HT-29 (cell line): ENCODE measurements at regions not wholly inside any gene's neighbourhood (a gene's known extent, or its start where the extent isn't known, plus 50 kb on each side); places are given as distances from the start of the nearest gene placed in this dataset.

Source experiments
- DNase-seq: peaks from one replicate; pipeline ENCODE4 v3.0.0-alpha.2; 2015; ENCODE audit warnings: low spot score

DNA sequence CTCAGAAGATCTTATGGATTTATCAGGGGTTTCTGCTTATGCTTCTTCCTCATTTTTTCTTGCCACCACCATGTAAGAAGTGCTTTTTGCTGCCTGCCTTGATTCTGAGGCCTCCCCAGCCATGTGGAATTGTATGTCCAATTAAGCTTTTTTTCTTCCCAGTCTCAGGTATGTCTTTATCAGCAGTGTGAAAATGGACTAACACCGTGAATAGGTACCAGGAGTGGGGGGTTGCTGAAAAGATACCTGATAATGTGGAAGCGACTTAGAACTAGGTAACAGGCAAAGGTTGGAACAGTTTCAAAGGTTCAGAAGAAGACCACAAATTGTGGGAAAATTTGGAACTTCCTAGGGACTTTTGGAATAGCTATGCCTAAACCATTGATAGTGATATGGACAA is 1222.5 kb upstream of the NUDT12 start:
- DNase-seq, result no peak

DNA sequence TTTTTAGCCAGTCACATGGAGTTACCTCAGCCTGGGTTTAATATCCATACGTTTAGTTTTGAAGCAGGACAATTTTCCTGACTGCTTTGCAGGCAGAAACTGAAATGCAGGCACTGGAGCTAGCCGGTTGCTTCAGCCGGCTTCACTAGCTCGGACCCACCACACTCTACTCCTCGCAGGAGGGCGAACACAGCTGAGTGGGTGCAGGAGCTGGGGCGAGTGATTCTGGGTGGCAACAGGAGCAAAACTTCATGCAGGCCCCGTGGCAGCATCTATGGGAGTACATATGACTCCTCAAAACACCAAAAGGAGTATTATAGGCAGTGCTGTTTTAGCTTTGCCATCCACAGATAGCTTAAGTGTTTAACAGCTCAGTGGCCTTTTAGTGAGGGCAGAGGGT is 1211.8 kb upstream of the NUDT12 start:
- DNase-seq, result no peak

DNA sequence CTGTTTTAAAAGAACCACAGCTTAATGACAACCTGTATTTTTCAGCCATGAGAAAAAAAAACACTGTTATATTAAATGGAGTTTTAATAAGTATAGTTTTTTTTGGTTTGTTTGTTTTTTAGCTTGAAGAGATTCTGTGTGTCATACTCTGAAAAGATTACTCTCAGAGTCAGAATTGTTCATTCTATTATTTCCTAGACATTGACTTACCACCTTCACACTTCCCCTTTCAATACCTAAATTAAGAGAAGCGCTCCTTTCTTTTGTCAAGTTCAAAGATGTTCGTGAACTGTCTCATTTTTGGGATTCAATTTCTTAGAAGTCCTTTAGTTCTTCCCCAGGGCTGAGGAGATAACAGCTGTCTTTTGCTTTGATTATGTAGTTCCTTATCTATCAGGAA is 1201.6 kb upstream of the NUDT12 start:
- no peak for DNase-seq

DNA sequence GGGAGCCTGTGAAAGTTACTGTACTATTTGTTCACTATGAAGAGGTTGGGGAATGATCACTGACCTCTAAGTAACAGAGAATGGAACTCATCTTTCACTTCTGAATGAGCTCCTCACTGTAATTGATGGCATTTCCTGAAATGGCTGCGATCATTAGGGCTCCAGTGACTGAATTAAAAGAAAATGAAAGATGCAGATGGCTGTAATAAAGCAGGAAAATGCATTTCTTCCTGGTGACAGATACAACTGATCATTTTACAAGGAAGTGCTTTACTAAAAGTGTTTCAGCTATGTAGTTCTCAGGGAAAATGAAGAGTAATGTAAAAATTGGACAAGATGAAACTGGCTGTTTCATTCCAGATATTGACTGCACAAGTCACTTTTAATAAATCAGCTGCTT is 1200.6 kb upstream of the NUDT12 start:
- no peak for DNase-seq

DNA sequence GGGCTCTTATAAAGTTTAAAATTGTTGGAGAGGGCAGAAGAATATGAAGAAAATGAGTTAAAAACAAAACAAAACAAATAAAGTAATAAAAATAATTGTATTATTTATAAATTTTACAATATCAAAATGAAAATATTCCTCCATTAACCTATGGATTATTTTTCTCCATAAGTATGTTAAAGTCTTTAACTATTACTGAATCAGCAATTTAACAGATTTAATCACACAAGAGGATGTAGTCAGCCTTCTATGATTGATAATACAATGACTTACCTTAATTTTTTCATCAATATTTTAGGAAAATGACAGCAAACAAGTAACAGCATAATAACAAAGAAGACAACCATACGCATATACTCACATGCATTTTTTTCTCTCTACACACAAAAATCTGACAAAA is 1195.3 kb upstream of the NUDT12 start:
- no peak for DNase-seq

DNA sequence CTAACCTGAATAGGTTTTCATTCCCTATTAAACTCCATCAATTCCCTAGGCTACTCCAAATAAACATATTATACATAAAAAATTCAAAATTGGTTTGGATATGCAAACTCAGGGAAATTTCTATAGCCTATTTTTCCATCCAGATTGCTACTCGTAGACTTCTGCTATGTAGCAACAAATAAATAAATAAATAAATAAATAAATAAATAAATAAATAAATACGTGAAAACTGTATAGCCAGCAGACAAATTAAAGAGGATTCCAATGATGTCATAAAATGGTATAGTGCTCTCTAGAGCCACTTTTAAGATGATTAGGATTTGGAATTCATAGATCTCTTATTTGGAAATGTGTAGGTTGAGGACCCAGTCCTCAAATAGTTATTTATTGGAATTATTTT is 1193.2 kb upstream of the NUDT12 start:
- no peak for DNase-seq

DNA sequence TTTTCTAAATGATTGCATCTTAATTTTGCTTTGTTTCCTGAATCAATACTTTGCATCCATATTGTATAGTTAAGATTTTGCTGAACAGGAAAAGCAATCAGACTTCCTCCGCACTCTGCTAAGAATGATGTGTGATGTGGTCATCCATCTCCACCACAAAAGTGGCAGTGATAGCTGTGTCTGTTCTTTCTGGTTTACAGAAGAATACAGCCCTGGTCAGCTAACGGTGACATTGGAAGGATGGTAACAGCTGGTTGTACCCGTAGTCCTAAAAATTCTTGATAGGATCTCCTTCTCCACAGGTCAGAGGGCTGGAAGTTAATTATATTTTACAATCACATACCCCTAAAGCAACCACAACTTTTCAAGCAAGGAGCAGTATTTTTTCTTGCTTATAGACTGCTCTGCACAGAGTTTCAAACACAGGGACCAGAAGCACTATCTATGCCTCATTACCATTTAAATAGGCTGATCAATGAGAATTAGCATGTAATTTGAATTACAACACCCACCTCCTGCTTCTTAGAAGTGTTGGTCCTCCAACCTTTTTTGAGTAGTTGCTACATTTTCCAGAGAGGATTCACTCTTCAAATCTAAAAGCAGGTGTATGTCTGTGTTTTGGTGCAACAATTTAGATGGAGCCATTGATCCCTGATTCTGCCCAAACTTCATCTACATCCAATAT is 1191.9 kb upstream of the NUDT12 start:
- no peak for DNase-seq

DNA sequence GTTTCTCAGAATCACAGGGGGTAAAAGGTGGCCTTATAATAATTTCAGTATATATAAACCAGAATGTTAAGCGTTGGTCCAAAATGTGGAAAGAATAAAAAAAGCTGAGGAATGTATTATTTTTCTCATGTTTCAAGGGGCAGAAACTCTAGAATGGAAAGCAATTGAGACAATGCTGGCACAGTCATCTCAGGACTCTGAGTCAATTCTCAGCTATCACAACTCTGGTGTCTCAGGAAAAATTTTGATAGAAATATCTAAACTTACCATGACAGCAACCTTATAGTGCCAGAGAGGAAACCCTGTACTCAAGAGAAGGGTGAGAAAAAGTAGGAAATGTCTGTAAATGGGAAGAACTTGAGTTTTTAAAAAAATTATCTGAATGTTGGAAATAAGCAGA is 1189.4 kb upstream of the NUDT12 start:
- DNase-seq, result no peak

DNA sequence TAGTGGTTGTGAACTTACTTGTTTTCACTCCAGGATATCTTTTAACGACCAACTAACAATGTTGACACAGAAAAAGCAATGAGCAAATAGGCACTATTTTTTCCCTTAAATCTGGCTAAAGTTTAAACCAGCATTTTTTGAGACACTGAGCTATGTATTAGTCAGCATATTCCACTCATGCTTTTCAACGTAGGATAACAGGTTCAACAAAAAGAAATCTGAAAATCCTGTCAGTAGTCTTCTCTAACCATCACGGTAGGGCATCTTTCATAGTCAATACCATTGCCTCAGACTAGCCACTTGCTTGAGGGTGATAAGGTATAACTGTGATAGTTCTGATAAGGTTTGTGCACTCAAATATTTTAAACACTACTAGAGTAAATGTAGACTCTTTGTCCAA is 1177.3 kb upstream of the NUDT12 start:
- DNase-seq, result no peak

DNA sequence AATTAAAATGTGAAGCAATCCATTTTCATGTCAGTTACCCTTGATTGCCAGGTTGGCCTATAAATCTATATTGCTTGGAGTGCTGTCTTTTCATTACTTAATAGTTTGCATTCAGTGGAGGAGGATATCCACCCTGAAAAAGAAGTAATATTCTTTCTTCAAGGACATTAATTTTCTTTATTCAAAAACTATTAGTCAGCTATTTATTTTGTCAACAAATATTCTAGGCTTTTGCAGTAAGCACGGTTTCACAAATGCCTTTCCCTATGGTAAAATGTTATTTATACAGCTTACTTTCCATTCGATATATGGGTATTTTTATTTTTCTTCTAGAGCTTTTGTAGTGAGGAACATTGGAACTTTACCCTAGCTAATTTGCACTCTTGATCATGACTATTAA is 1176.9 kb upstream of the NUDT12 start:
- no peak for DNase-seq

DNA sequence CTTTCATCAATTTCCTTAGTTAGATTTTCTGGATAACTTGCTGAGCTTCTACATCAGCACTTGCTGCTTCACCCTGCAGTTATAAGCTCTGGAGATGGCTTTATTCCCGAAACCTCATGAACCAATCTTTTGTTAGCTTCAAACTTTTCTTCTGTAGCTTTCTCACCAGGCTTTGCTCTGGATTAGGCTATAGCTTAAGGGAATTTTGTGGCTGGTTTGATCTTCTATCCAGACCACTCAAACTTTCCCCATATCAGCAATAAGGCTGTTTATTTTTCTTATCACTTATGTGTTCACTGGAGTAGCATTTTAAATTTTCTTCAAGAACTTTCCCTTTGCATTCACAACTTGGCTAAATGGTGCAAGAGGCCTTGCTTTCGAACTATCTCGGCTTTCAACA is 1173.5 kb upstream of the NUDT12 start:
- no peak for DNase-seq

DNA sequence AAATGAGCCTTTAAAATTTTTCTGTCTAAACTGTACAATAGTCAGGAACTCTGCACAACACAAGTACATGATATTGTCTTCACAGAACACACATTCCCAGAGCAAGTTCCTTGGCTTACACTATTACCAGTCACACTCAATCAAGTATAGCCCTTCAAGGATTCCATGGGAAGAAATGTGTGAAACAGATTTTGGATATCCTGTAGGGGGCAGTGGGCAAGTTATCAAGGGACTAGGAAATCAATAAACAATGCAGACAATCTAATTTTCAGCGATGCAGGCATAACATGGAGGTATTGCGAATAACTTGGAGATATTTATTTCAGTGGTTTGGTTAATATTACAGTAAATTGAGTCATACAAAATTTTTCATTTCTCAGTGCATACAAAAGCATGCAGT is 1171.5 kb upstream of the NUDT12 start:
- no peak for DNase-seq

DNA sequence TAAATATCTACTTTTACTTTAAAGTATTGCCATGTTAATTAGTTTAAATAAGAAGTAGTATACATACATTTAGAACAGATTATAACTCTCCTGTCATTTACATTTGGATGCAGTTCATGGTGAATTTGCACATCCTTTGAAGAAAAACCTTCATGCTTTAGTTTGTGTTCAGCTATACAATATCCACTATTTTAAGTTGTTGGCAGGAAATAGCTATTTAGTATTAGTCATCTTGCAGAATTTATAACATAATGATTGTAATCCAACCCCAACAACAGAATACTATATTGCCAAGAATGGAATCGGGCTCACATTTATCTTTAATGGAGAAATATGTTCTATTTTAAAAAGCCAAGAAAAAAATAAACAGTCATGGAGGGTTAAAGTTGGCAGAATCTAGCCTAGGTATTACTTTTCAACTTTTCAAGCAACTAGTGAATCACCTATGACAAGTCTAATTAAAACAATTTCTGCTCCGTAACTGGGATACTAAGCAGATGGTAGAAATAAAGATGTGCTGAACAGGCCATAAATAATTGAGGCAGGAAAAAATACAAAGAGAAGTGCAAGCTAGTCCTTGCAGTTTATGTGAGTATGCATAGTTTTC is 1170.6 kb upstream of the NUDT12 start:
- no peak for DNase-seq

DNA sequence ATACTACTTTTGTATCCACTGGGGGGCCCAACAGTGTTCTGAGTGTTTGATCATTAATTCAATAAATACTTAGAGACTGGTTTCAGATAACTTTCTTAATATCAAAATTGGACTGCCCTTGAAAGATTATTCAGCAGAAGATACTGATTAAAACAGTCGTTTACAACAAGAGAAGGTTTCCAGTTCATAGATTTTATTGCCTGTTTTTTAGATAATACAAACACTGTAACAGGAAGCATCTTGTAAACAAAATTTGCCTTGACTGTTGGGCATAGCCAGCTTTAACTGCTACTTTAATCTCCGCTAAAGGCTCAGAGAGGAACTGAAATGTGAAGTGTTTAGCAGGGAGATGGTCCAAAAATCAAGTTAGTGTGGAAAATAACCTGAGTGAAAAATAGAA is 1168.7 kb upstream of the NUDT12 start:
- no peak for DNase-seq

DNA sequence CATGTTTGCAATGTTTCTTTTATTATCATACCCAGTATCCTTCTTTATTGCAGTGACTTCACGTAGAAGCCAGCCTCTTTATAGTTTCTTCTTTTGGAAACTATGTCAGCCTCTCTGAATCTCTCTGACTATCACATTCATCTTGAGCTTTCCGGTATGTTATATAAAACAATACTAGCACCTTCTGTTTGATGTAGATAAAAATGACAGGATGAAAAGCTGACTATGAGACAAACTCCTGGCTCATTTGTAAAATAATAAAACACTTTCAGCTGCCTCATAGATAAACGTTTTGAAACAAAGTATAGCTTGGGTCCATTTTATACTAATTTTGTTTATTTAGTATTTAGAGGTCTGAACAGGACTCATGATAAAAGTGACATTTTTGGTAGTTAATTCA is 1145.4 kb upstream of the NUDT12 start:
- no peak for DNase-seq

DNA sequence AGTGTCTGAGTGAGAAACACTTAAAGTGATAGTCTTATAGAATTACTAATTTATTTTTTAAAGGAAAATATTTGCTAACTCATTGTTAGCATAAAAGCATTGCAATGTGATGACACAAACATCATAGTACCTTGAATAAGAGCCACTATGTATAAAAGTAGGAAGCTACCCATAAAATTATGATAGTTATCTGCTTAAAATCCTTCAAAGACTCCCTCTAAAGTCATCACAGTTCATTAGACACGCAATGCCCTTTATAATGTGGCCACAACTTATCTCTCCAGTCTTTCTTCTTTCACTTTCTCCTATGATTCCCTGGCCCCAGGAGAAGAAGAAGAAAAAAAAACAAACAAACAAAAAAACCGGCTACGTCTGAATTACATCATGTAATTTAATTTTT is 1144.0 kb upstream of the NUDT12 start:
- DNase-seq, result no peak

DNA sequence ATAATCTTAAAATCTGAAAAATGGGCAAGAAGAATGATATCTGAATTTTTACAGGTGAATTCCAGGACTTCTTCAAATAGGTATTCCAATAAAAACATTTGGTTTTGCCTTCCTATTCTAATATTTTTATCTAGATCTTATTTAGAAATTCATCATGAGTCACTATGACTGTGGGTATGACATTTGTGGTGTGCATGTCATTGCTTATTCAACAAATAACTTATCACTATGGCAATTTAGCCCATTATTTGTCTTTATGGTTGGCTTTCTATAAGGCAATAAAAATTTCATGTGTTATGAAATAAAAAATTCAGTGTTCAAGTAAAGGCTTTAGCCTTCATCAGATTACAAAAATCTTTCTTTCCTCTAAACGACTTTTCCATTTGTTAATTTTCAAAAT is 1139.6 kb upstream of the NUDT12 start:
- DNase-seq, result peak; percentile 5

DNA sequence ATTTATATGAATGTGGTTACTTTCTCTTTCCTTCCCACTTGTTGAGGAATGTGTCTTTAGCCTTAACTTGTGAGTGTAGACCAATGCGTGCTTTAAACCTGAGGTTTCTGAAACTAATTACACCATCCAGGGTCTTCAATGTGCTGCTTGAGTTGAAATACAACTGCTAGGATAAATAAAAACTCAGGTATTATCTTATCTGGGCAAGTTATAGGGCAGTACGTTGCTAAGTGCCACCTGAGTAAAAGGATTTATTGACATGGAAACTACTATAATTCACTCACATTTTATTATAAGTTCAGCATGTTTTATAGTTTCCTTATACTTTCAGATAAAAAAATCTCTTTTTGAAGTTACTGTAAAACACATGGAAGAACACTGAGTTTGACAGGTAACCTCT is 1136.8 kb upstream of the NUDT12 start:
- DNase-seq, result no peak

DNA sequence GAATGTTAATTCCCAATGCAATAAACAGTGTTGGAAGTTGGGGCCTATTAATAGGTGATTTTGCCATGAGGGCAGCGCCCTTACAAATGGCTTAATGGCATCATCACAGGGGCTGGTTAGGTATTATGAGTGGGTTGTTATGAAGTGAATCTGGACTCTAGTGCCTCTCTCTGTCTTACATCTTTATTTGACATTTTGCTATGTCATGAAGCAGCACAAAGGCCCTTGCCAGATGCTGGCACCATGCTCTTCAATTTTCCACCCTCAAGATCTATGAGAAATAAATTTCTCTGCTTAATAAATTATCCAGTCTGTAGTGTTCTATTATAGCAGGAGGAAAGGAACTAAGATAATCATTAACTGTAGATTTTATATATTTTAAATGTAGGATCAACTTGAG is 1098.7 kb upstream of the NUDT12 start:
- DNase-seq, result no peak

DNA sequence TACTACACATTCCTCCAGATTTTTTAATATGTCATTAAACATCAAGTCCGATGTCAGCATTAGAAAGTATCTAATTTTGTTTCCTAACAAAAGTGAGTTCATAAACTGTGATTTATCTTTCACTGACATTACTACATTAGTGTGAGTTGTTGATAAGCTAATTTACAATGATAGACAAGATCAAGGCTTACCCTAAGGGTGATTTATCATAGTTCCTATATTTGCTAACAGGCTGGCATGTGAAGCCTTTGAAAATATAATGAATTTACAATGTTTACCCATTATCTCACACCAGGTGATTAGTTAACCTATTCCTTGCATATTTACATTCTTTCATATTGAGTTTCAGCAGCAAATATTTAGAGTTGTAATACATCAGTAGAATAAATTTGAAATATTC is 1096.9 kb upstream of the NUDT12 start:
- no peak for DNase-seq

DNA sequence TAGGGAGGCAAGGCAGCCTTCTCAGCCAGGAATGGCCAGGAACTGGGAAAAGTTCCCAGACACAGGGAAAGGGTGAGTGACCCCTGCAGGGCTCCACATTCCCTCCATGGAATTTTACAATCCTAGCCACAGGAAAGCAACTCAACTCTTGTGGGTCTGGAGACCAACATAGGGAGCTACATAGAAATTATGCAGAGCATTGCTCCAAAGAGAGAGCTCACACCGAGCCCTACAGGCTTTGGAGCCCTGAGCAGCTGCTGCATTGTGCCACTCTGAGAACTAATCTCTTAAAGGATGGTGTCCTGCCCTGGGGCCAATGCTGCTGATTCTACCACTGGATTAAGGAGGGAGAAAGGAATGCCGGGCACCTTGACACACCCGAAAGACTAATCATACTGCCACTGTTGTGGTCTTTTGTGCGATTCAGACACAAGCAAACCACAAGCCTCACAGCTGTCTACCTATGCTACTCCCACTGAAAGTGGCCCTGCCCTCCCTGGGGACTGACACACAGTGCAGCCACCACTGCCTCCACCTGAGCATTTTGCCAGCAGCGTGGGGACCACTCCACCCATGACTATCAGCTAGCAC is 1089.8 kb upstream of the NUDT12 start:
- no peak for DNase-seq

DNA sequence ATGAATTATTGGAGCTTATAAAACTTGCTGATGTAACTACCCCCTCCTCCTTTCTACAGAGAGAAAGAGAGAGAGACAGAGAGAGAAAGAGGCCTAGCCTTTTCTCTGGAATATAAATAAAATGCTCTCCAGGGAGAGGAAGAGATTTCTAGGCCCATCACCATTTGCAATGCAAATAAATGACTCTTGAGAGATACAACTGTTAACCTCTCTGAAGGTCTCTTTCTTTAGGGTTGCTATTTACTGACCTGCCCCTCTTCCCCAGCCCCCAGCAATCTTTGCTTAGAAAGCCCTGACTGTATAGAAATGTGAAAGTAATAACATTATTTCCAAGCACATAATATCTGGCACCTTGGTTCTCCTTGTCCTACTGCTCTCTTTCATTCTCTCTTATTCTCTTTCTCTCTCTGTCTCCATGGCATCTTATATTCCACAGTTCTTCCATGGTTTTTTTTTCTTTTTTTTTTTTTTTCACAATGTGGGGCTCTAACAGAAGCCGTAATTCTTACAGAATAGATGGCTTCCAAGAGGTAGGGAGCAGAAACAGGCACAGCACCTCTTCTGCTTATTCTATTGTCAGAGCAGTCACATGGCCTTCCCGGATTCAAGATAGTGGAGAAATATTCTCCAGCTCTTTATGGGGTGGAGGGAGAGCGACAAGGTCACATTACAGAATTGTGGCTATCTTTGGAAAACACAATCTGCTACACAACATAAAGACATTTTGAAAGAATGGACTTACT is 1087.9 kb upstream of the NUDT12 start:
- no peak for DNase-seq

DNA sequence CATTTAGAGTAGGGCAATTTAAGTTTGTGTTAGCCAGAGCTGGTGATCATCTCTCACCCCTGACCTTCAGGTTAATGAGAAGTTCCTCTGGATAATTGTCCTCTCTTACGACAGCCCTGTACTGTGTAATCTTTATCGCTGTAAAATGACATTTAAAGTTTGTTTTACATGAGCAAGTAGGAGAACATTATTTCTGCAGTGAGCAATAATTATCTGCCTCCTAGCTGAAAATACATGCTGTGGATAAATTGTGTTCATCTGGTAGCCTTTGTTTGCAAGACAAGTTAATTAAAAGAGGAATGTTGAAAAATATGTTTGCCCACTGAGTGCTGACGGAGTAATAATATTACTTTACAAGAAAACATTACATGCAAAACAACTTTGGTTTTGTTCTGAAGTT is 1083.8 kb upstream of the NUDT12 start:
- no peak for DNase-seq
